HL-60 (cell line): ENCODE measurements at regions not wholly inside any gene's neighbourhood (a gene's known extent, or its start where the extent isn't known, plus 50 kb on each side); places are given as distances from the start of the nearest gene placed in this dataset.

Experiments used
- SPI1 ChIP-seq: IDR thresholded peaks from 2 replicates; pipeline ENCODE4 v1.6.1; 2012; ENCODE audit warnings: low read depth, mild to moderate bottlenecking, borderline replicate concordance
- TF ChIP-seq, protein P1 (sequence below): IDR thresholded peaks from one replicate; pipeline ENCODE4 v1.5.1; 2011; ENCODE audit warnings: low read length, control low read depth, inconsistent platforms; ENCODE audit not compliant: insufficient read depth

DNA sequence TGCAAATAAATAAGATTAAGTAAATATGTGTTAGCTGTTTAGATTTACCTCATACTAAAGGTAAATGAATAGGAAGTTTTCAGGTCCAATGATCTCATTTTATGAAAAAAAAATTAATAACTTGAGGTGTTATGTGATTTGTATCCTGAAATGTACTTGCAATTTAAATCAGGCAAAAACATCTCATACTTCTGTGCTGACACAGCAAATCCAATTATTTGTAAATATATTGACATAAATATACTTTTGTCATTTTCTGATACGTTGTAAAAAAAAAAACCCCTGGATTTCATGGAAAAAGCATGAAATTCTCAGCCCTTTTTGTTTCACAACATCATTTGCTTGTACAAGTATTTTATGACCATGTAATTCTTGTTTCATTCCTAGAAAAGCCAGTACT lies 184.1 kb upstream of the NCAM2 start:
- TF ChIP-seq, protein P1, sequence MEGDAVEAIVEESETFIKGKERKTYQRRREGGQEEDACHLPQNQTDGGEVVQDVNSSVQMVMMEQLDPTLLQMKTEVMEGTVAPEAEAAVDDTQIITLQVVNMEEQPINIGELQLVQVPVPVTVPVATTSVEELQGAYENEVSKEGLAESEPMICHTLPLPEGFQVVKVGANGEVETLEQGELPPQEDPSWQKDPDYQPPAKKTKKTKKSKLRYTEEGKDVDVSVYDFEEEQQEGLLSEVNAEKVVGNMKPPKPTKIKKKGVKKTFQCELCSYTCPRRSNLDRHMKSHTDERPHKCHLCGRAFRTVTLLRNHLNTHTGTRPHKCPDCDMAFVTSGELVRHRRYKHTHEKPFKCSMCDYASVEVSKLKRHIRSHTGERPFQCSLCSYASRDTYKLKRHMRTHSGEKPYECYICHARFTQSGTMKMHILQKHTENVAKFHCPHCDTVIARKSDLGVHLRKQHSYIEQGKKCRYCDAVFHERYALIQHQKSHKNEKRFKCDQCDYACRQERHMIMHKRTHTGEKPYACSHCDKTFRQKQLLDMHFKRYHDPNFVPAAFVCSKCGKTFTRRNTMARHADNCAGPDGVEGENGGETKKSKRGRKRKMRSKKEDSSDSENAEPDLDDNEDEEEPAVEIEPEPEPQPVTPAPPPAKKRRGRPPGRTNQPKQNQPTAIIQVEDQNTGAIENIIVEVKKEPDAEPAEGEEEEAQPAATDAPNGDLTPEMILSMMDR, result no peak
- no peak for TF ChIP-seq SPI1
